ENCODE measurements at regions not wholly inside any gene's neighbourhood (a gene's known extent, or its start where the extent isn't known, plus 50 kb on each side); places are given as distances from the start of the nearest gene placed in this dataset.

- TF ChIP-seq CTCF (IDR thresholded peaks at IDR 0.05; ENCODE audit: low read length) = no peak
- TF ChIP-seq EZH2 (IDR thresholded peaks at IDR 0.05; ENCODE audit: borderline replicate concordance, low read length) = no peak
Observed at GRCh38 chr4:16365036-16365569, 138.8 kb upstream of the TAPT1 start.
